Keratinocyte (primary cell): ENCODE measurements at regions not wholly inside any gene's neighbourhood (a gene's known extent, or its start where the extent isn't known, plus 50 kb on each side); places are given as distances from the start of the nearest gene placed in this dataset.

Experiments used
- DNase-seq: peaks from one replicate; pipeline ENCODE4 v3.0.0-alpha.2; 2011; ENCODE audit warnings: low read depth, missing footprints, low spot score
- FAIRE-seq: peaks from 2 replicates; lab custom pipeline; 2011; peaks lifted over from hg19 to GRCh38; lab: Jason Lieb, UNC
- H2AFZ ChIP-seq: 2 replicates; pipeline ENCODE4 v1.6.0; 2012; ENCODE audit warnings: low read length, control low read depth, inconsistent platforms; ENCODE audit not compliant: control insufficient read depth
- H3K27ac ChIP-seq: 2 replicates; pipeline ENCODE4 v1.5.1; 2011; ENCODE audit warnings: low read length; ENCODE audit not compliant: control insufficient read depth, insufficient read depth
- H3K27me3 ChIP-seq: 3 replicates; pipeline ENCODE4 v1.6.0; 2011; ENCODE audit warnings: low read length; ENCODE audit not compliant: control insufficient read depth, insufficient read depth; ENCODE audit errors: extremely low read depth
- H3K36me3 ChIP-seq, 2 experiments: 2 replicates in 1 of 2; 3 replicates in 1 of 2; pipeline ENCODE4 v1.5.1; 2011; ENCODE audit warnings: low read length in 2 of 2, mild to moderate bottlenecking in 1 of 2; ENCODE audit not compliant: control insufficient read depth in 2 of 2, insufficient read depth in 2 of 2; ENCODE audit errors: extremely low read depth in 1 of 2
- H3K4me1 ChIP-seq: 3 replicates; pipeline ENCODE4 v1.5.1; 2011; ENCODE audit warnings: low read length; ENCODE audit not compliant: control insufficient read depth, insufficient read depth; ENCODE audit errors: extremely low read depth
- H3K4me2 ChIP-seq: 3 replicates; pipeline ENCODE4 v1.6.0; 2011; ENCODE audit warnings: low read depth, low read length; ENCODE audit not compliant: control insufficient read depth, insufficient read depth; ENCODE audit errors: extremely low read depth
- H3K4me3 ChIP-seq, 3 experiments: fragments of 200-600 bp in 1 of 3; sonication (generic) in 1 of 3; 2 replicates in 2 of 3; 3 replicates in 1 of 3; pipeline ENCODE4 v1.5.1; 2011 to 2016; ENCODE audit warnings: low read length in 3 of 3, mild to moderate bottlenecking in 3 of 3, control low read depth in 2 of 3, inconsistent platforms in 1 of 3, low read depth in 1 of 3, mixed read lengths in 1 of 3, mixed run types in 1 of 3, moderate library complexity in 1 of 3; ENCODE audit not compliant: control insufficient read depth in 2 of 3, insufficient read depth in 2 of 3; ENCODE audit errors: extremely low read depth in 1 of 3
- H3K79me2 ChIP-seq: 2 replicates; pipeline ENCODE4 v1.6.0; 2012; ENCODE audit warnings: low read length; ENCODE audit not compliant: control insufficient read depth, insufficient read depth
- H3K9ac ChIP-seq: 3 replicates; pipeline ENCODE4 v1.6.0; 2011; ENCODE audit warnings: low read length; ENCODE audit not compliant: control insufficient read depth, insufficient read depth; ENCODE audit errors: extremely low read depth
- H3K9me1 ChIP-seq: 3 replicates; pipeline ENCODE4 v1.6.0; 2011; ENCODE audit warnings: low read length; ENCODE audit not compliant: control insufficient read depth, insufficient read depth; ENCODE audit errors: extremely low read depth
- H3K9me3 ChIP-seq: 2 replicates; pipeline ENCODE4 v1.5.1; 2012; ENCODE audit warnings: low read depth, low read length; ENCODE audit not compliant: control insufficient read depth
- H4K20me1 ChIP-seq: 3 replicates; pipeline ENCODE4 v1.6.0; 2011; ENCODE audit warnings: low read length; ENCODE audit not compliant: control insufficient read depth, insufficient read depth; ENCODE audit errors: extremely low read depth
- EZH2 ChIP-seq: IDR thresholded peaks from one replicate; pipeline ENCODE4 v1.6.1; 2012; ENCODE audit warnings: inconsistent platforms, mild to moderate bottlenecking, low read length, moderate library complexity
- dilution Hi-C: fragments of 300-500 bp; cut with MboI; formaldehyde crosslinking; loops from one replicate; pipeline ENCODE4 v1.7.0; 2020; ENCODE audit warnings: low sequenced_read_pairs; ENCODE audit not compliant: extremely low pct_ligation_motif_present
- TF ChIP-seq, protein P1 (sequence below), 3 experiments: IDR thresholded peaks in 1 of 3; conservative IDR thresholded peaks in 1 of 3; optimal IDR thresholded peaks in 1 of 3; 2 replicates in 2 of 3; 3 replicates in 1 of 3; pipeline versions ENCODE3 to v1.5.1; 2011; ENCODE audit warnings: low read length in 3 of 3, mild to moderate bottlenecking in 3 of 3, moderate library complexity in 2 of 3, control low read depth in 1 of 3, inconsistent platforms in 1 of 3; ENCODE audit not compliant: insufficient read depth in 2 of 3; ENCODE audit errors: extremely low read depth in 1 of 3

DNA sequence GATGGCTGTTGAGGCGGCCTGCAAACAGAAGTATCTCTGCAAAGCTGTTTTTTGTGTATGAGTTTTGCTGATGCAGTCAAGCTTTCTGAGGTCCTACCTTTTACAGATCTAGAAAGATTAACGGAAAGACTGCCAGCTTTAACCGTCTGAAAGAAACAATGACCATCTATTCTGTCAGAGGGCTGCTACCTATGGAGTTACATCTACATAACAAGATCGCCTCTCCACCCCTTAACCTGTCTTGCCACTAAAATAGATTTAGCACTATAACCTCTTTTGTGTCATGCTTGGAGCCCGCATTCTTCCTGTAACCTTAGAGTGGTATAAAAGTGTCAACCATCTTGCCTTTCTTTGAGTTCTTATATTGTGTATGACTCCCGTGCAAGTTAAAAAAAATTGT lies 291.2 kb downstream of the POM121L12 start:
- FAIRE-seq: no peak
- Histone ChIP-seq H3K9me1 (no peaks in the 10 kb centered on the region), H3K27ac (no peak overlapping the region), H3K9ac (no peak overlapping the region), H3K79me2 (no peaks in the 10 kb centered on the region), H2AFZ (no peak overlapping the region), H3K4me1 (no peaks in the 10 kb centered on the region), H3K36me3 (no peaks in the 10 kb centered on the region), H3K4me2 (no peak overlapping the region), H4K20me1 (no peaks in the 10 kb centered on the region), H3K4me3 (no peak overlapping the region), H3K27me3 (no peaks in the 10 kb centered on the region), H3K9me3 (no peaks in the 10 kb centered on the region)
- TF ChIP-seq, protein P1, sequence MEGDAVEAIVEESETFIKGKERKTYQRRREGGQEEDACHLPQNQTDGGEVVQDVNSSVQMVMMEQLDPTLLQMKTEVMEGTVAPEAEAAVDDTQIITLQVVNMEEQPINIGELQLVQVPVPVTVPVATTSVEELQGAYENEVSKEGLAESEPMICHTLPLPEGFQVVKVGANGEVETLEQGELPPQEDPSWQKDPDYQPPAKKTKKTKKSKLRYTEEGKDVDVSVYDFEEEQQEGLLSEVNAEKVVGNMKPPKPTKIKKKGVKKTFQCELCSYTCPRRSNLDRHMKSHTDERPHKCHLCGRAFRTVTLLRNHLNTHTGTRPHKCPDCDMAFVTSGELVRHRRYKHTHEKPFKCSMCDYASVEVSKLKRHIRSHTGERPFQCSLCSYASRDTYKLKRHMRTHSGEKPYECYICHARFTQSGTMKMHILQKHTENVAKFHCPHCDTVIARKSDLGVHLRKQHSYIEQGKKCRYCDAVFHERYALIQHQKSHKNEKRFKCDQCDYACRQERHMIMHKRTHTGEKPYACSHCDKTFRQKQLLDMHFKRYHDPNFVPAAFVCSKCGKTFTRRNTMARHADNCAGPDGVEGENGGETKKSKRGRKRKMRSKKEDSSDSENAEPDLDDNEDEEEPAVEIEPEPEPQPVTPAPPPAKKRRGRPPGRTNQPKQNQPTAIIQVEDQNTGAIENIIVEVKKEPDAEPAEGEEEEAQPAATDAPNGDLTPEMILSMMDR (optimal IDR thresholded peaks at IDR 0.05 in 1 of 3, IDR thresholded peaks at IDR 0.05 in 1 of 3, conservative IDR thresholded peaks at IDR 0.05 in 1 of 3; ENCODE audit: extremely low read depth in 1 of 3, insufficient read depth in 2 of 3, low read length in 3 of 3): no peak
- TF ChIP-seq EZH2: no peak
- DNase-seq: no peak
- dilution Hi-C loops: no loop called here

DNA sequence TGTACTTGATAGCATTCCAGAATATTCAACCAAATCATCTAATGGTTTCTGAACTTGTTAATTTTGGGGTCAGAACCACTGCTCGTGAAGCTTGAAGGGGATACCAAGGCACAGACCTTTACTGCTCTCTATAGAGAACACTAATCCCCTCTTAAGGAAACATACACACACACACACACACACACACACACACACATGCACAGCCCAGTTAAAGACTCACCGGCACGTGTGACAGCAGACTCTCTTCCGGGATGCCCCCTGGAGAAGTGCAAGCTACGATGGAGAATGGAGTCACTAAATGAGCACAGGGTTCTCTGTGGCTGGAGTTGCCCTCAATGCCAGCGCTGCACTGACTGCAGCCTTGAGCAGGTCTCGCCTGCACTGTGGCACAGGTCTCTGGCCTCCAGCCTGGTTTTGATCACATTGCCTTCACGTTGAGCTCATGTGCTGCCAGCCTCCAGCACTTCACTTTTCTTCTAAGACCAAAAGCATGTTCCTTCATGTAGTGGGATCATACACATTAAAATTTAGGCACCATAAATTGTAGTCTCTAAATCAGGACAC lies 300.8 kb downstream of the POM121L12 start:
- no peak overlapping the region for H3K27ac ChIP-seq
- no peaks in the 10 kb centered on the region for H3K36me3 ChIP-seq
- no peaks in the 10 kb centered on the region for H4K20me1 ChIP-seq
- DNase-seq (no peak), FAIRE-seq (no peak)
- H3K4me2 ChIP-seq: no peak overlapping the region
- H3K9me1 ChIP-seq: no peaks in the 10 kb centered on the region
- H3K4me1 ChIP-seq: no peaks in the 10 kb centered on the region
- dilution Hi-C loops: no loop called here
- no peaks in the 10 kb centered on the region for H3K27me3 ChIP-seq
- no peak overlapping the region for H3K9ac ChIP-seq
- H3K4me3 ChIP-seq: no peak overlapping the region
- TF ChIP-seq, protein P1 (optimal IDR thresholded peaks at IDR 0.05 in 1 of 3, IDR thresholded peaks at IDR 0.05 in 1 of 3, conservative IDR thresholded peaks at IDR 0.05 in 1 of 3; ENCODE audit: extremely low read depth in 1 of 3, insufficient read depth in 2 of 3, low read length in 3 of 3): no peak
- no peak for TF ChIP-seq EZH2
- H3K9me3 ChIP-seq: no peaks in the 10 kb centered on the region
- H2AFZ ChIP-seq: no peak overlapping the region
- H3K79me2 ChIP-seq: no peaks in the 10 kb centered on the region
